GM23338 (cell line): ENCODE measurements at regions not wholly inside any gene's neighbourhood (a gene's known extent, or its start where the extent isn't known, plus 50 kb on each side); places are given as distances from the start of the nearest gene placed in this dataset.

Experiments
- ATAC-seq: fragments of 200-7000 bp; cut with Tn5 transposase; 3 replicates; pipeline ENCODE4 v1.9.1; 2020
- DNase-seq: peaks from one replicate; pipeline ENCODE4 v3.0.0-alpha.2; 2015; ENCODE audit warnings: low spot score
- H2AFZ ChIP-seq: fragments of 200-600 bp; sonication (generic); 2 replicates; pipeline ENCODE4 v1.8.0; 2016; ENCODE audit warnings: antibody characterized with exemption, mild to moderate bottlenecking, moderate library complexity
- H3F3A ChIP-seq: fragments of 200-600 bp; sonication (generic); replicated peaks from 2 replicates; pipeline ENCODE4 v1.8.0; 2017; ENCODE audit warnings: antibody characterized with exemption, mixed run types, low read depth
- H3K27ac ChIP-seq: fragments of 200-600 bp; sonication (generic); 2 replicates; pipeline ENCODE4 v1.6.1; 2016; ENCODE audit warnings: low read depth
- H3K27me3 ChIP-seq: fragments of 200-600 bp; sonication (generic); 2 replicates; pipeline ENCODE4 v1.8.0; 2016; ENCODE audit warnings: mild to moderate bottlenecking, mixed run types, moderate library complexity; ENCODE audit not compliant: insufficient read depth
- H3K36me3 ChIP-seq: fragments of 200-600 bp; sonication (generic); 2 replicates; pipeline ENCODE4 v1.8.0; 2016; ENCODE audit warnings: mild to moderate bottlenecking; ENCODE audit not compliant: insufficient read depth
- H3K4me1 ChIP-seq: fragments of 200-600 bp; sonication (generic); 2 replicates; pipeline ENCODE4 v1.8.0; 2016; ENCODE audit warnings: mild to moderate bottlenecking, moderate library complexity; ENCODE audit not compliant: insufficient read depth
- H3K4me2 ChIP-seq: fragments of 200-600 bp; sonication (generic); 2 replicates; pipeline ENCODE4 v1.7.1; 2017; ENCODE audit warnings: mixed run types
- H3K4me3 ChIP-seq: fragments of 200-600 bp; sonication (generic); 2 replicates; pipeline ENCODE4 v1.6.1; 2016; ENCODE audit warnings: mixed run types
- H3K79me2 ChIP-seq: fragments of 200-600 bp; sonication (generic); replicated peaks from 2 replicates; pipeline ENCODE4 v1.8.0; 2017; ENCODE audit warnings: mild to moderate bottlenecking; ENCODE audit not compliant: insufficient read depth
- H3K9me2 ChIP-seq: fragments of 200-600 bp; sonication (generic); 2 replicates; pipeline ENCODE4 v1.8.0; 2017; ENCODE audit not compliant: insufficient read depth
- H4K20me1 ChIP-seq: fragments of 200-600 bp; sonication (generic); replicated peaks from 2 replicates; pipeline ENCODE4 v1.8.0; 2017; ENCODE audit warnings: mild to moderate bottlenecking; ENCODE audit not compliant: insufficient read depth
- H3K27ac Mint-ChIP-seq: 2 replicates; pipeline ENCODE4 v1.8.0; 2020; ENCODE audit warnings: inconsistent platforms, mild to moderate bottlenecking, moderate library complexity, mixed read lengths
- H3K27me3 Mint-ChIP-seq: 3 replicates; pipeline ENCODE4 v1.8.0; 2022; ENCODE audit warnings: low read depth, mild to moderate bottlenecking, moderate library complexity, mixed read lengths, inconsistent platforms; ENCODE audit not compliant: insufficient read depth, poor library complexity
- H3K36me3 Mint-ChIP-seq: 3 replicates; pipeline ENCODE4 v1.8.0; 2021; ENCODE audit warnings: low read depth, mild to moderate bottlenecking, inconsistent platforms, moderate library complexity, mixed read lengths
- H3K4me1 Mint-ChIP-seq: 3 replicates; pipeline ENCODE4 v1.8.0; 2020; ENCODE audit warnings: mild to moderate bottlenecking, inconsistent platforms, mixed read lengths
- H3K4me3 Mint-ChIP-seq: 3 replicates; pipeline ENCODE4 v1.8.0; 2021; ENCODE audit warnings: moderate library complexity, mild to moderate bottlenecking, inconsistent platforms, mixed read lengths
- H3K9me3 Mint-ChIP-seq: 3 replicates; pipeline ENCODE4 v1.8.0; 2020; ENCODE audit warnings: moderate library complexity, mild to moderate bottlenecking, inconsistent platforms, mixed read lengths
- CREB1 ChIP-seq: fragments of 250-450 bp; sonication (Bioruptor Pico); IDR thresholded peaks from 2 replicates; pipeline ENCODE4 v1.5.0; 2020; ENCODE audit warnings: low read depth, mild to moderate bottlenecking, moderate library complexity
- CTCF ChIP-seq, 2 experiments: fragments of 200-600 bp in 1 of 2; sonication (generic) in 1 of 2; conservative IDR thresholded peaks; 2 replicates each; pipeline versions ENCODE4 v1.5.1 to v1.6.1; 2016 to 2017; ENCODE audit warnings: antibody characterized with exemption in 2 of 2, low read depth in 2 of 2, mild to moderate bottlenecking in 2 of 2, moderate library complexity in 1 of 2
- ETS1 ChIP-seq: IDR thresholded peaks from 2 replicates; pipeline ENCODE4 v1.6.1; 2016; ENCODE audit warnings: antibody characterized with exemption
- EZH2 ChIP-seq: fragments of 200-600 bp; sonication (generic); IDR thresholded peaks from one replicate; pipeline ENCODE4 v1.8.0; 2017; ENCODE audit warnings: antibody characterized with exemption, mild to moderate bottlenecking, low read depth; ENCODE audit not compliant: unreplicated experiment
- EZH2phosphoT487 ChIP-seq: fragments of 200-600 bp; sonication (generic); IDR thresholded peaks from one replicate; pipeline ENCODE4 v1.8.1; 2018; ENCODE audit warnings: antibody characterized with exemption; ENCODE audit not compliant: unreplicated experiment
- JUNB ChIP-seq: IDR thresholded peaks from one replicate; pipeline ENCODE4 v1.6.1; 2016; ENCODE audit warnings: antibody characterized with exemption; ENCODE audit not compliant: unreplicated experiment
- NANOG ChIP-seq: IDR thresholded peaks from 2 replicates; pipeline ENCODE4 v1.6.1; 2016; ENCODE audit warnings: antibody characterized with exemption, borderline replicate concordance
- POLR2AphosphoS5 ChIP-seq: IDR thresholded peaks from 2 replicates; pipeline ENCODE4 v1.6.1; 2016; ENCODE audit warnings: antibody characterized with exemption, low read depth
- STAT1 ChIP-seq: IDR thresholded peaks from one replicate; pipeline ENCODE4 v1.6.1; 2016; ENCODE audit warnings: antibody characterized with exemption; ENCODE audit not compliant: unreplicated experiment
- ZNF114 ChIP-seq: fragments of 250-450 bp; sonication (Bioruptor Pico); IDR thresholded peaks from 2 replicates; pipeline ENCODE4 v1.5.0; 2020; ENCODE audit warnings: mild to moderate bottlenecking, moderate library complexity
- ZNF331 ChIP-seq: fragments of 250-450 bp; sonication (Bioruptor Pico); IDR thresholded peaks from 2 replicates; pipeline ENCODE4 v1.5.0; 2020; ENCODE audit warnings: low read depth, mild to moderate bottlenecking, moderate library complexity
- ZNF462 ChIP-seq: fragments of 250-450 bp; sonication (Bioruptor Pico); IDR thresholded peaks from 2 replicates; pipeline ENCODE4 v1.5.0; 2020; ENCODE audit warnings: mild to moderate bottlenecking, moderate library complexity
- TF ChIP-seq, protein P1 (sequence below): IDR thresholded peaks from one replicate; pipeline ENCODE4 v1.6.1; 2018; ENCODE audit warnings: antibody characterized with exemption; ENCODE audit not compliant: unreplicated experiment

DNA sequence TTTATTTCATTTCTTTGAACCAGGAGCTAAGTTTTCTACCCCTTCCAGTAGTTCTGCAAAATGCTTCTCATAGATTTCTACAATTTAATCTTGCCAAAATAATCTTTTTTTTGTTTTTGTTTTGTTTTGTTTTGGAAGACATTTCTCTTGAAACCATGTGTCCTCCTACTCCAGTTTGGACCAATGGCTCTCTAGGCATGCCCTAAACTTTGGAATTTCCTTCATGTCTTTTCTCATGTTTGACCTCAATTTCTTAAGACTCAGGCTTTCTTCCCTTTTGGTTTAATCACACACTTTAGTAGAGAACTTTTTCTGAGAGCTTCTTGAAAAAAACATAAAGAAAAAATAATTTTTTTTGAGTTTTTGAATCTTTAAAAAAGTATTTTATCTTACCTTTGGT lies 173.8 kb downstream of the GJA1 start (continued):
- TF ChIP-seq EZH2: no peak

GRCh38 chr6:121612927-121613326 lies 177.5 kb downstream of the GJA1 start:
- Histone ChIP-seq H3K79me2 (0 out of 2 replicates have a peak, but pooled peaks cover 3% of the 10 kb centered on the region), H2AFZ (no peak overlapping the region), H3F3A (no peaks in the 10 kb centered on the region), H3K4me3 (no peak overlapping the region), H4K20me1 (no peaks in the 10 kb centered on the region), H3K27ac (no peak overlapping the region), H3K27me3 (no peaks in the 10 kb centered on the region), H3K4me1 (peaks cover 26% of the 10 kb centered on the region), H3K4me2 (no peak overlapping the region), H3K36me3 (no peaks in the 10 kb centered on the region), H3K9me2 (no peaks in the 10 kb centered on the region)
- Mint-ChIP-seq H3K9me3 (no peaks in the 10 kb centered on the region; the same call in 2 of the 3 replicates), H3K27me3 (no peaks in the 10 kb centered on the region), H3K4me3 (no peak overlapping the region), H3K4me1 (peaks cover 20% of the 10 kb centered on the region), H3K36me3 (peaks cover 4% of the 10 kb centered on the region; the same call in 1 of the 3 replicates), H3K27ac (no peak overlapping the region)
- TF ChIP-seq ZNF331 (CRISPR knock-in tag) (no peak), STAT1 (no peak), EZH2phosphoT487 (no peak), ZNF462 (CRISPR knock-in tag) (no peak), ZNF114 (no peak), ETS1 (no peak), POLR2AphosphoS5 (no peak), EZH2 (no peak), NANOG (no peak), JUNB (no peak), CTCF (conservative IDR thresholded peaks at IDR 0.05; ENCODE audit: low read depth in 2 of 2) (no peak), CREB1 (CRISPR knock-in tag) (no peak)
- TF ChIP-seq, protein P1, sequence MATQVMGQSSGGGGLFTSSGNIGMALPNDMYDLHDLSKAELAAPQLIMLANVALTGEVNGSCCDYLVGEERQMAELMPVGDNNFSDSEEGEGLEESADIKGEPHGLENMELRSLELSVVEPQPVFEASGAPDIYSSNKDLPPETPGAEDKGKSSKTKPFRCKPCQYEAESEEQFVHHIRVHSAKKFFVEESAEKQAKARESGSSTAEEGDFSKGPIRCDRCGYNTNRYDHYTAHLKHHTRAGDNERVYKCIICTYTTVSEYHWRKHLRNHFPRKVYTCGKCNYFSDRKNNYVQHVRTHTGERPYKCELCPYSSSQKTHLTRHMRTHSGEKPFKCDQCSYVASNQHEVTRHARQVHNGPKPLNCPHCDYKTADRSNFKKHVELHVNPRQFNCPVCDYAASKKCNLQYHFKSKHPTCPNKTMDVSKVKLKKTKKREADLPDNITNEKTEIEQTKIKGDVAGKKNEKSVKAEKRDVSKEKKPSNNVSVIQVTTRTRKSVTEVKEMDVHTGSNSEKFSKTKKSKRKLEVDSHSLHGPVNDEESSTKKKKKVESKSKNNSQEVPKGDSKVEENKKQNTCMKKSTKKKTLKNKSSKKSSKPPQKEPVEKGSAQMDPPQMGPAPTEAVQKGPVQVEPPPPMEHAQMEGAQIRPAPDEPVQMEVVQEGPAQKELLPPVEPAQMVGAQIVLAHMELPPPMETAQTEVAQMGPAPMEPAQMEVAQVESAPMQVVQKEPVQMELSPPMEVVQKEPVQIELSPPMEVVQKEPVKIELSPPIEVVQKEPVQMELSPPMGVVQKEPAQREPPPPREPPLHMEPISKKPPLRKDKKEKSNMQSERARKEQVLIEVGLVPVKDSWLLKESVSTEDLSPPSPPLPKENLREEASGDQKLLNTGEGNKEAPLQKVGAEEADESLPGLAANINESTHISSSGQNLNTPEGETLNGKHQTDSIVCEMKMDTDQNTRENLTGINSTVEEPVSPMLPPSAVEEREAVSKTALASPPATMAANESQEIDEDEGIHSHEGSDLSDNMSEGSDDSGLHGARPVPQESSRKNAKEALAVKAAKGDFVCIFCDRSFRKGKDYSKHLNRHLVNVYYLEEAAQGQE: no peak
- no peak for ATAC-seq
- no peak for DNase-seq
